G401.6 (cell line): ENCODE measurements at regions not wholly inside any gene's neighbourhood (a gene's known extent, or its start where the extent isn't known, plus 50 kb on each side); places are given as distances from the start of the nearest gene placed in this dataset.

Experiments
- FAIRE-seq: peaks from 2 replicates; lab custom pipeline; 2012; peaks lifted over from hg19 to GRCh38; lab: Jason Lieb, UNC

DNA sequence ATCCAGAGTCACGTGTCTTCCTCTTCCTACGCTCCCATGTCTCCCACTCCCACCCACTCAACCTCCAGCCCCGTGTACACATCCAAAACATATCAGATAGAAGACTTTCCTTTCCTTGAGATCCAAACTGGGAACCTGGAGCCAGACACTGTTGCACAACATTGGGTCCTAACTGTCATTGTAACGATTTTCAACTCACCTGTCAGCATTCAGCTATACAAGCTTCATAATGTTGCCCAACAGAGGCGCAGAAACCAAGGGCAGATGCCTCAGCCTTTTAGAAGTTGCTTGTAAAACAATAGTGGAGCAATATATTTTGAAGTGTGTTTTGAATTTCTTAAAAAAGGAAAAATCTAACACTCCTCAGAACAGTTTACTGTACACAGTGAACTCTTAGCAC is 84.9 kb upstream of the GLIS3 start:
- no peak for FAIRE-seq

DNA sequence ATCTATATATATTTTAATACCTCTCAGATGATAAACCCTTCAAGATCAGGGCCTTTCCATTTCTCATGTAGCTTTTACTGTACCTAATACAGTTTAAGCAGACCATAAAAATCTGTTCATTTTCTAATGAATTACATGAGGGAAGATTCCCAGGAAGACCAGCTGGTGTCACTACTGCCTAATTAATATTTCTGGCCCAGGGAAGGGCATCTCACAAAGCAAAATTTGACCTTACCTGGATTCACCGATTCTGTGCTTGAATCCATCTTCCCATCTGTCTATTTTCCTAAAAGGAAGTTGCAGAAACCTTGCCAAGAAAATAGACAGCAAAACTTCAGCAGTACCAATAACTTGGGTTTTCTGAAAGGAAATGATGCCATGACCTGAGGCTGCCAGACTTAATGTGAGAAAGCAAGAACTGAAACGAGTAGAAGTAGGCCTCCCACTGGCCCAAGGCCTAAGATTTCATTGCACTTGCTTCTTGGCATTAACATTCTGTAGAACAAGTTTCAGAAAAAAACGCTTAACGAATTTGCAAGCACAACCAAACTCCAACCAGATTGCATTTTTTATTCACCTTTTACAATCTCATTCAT is 83.0 kb upstream of the GLIS3 start:
- FAIRE-seq: peak; percentile 47

DNA sequence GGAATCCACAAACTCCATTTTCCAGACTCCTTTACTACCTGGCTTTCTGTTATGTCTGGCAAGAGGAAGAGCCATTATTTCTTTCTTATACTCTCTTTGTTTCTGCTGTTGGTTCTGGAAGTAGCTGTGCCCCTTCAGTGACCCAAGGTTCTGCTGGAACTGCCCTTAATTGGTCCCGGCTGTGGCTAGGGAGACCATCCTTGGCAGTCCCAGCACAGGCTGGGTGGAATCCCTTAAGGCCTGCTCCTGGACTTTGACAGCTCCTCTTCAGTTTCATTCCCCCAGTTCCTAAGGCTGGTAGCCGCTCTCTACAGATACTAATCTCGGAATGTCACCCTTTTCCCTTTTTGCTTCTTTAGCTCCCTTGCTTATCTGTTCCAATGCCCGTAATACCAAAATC is 81.9 kb upstream of the GLIS3 start:
- FAIRE-seq: no peak

DNA sequence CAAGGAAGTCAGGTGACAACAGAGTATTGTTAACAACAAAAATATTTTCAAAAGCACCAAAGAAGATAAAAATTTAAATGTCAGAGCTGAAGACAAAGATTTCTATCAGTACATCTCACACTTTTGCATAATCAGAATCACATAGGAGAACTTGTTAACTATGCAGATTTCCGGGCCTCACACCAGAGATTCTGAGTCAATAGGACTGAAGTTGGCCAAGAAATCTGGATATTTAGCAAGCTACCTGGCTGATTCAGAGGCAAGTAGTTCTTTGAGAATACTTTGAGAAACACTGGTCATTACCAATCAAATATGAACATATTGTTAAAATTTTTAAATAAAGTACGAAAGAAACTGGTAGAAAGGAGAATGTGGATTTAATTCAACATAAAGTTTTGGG is 80.5 kb upstream of the GLIS3 start:
- no peak for FAIRE-seq

DNA sequence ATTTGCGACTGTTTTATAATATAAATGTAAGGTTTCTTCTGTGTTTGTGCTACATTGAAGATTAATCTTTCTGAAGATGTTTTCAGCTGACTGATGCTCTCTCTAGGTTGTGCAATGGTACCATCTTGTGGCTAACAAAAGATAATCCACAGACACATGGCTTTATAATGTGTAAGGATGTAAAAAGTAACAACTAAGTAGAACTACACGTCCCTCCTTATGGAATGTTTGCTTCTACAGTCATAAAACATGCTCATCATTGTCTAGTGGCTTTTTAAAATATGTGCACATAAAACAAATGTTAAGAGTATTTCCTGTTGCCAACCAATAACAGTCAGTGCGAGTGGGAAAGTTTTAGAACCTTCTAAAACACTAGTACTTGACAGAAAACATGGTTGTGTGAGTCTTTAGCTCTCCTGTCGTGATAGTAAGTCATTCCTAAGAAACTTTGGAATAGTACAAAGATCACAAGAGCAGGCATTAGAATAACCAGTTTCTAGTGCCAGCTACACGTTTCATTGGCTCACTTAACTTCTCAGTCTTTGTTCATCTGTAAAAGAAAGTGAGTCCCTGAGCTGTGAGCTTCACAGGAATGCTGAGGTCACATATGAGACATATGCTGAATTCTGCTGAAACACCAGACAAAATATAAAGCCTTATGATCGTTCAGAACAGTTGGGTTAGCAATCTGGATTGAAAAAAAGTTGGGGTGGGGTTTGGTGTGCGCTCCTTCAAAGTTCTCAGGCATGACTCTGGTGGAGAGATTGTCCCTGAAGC is 75.7 kb upstream of the GLIS3 start:
- peak; percentile 90 for FAIRE-seq

DNA sequence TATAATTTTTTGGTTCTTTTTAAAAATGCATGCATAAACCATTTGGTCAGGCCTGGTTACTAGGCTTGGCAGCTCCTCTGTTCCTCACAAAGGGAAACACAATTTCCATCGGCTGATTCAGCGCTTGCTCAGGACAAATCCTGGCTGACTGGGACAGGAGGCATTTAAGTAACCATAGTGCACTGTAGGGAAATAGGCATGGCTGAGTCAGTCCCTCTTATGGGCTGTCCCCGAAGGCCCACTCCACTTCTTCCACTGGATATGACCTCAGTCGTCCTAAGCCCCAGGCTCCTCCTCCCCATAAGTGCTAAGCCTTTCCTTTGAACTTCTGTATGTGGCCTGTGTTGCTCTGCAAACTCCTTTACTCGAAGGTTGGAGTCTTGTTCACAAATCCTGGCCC is 71.2 kb upstream of the GLIS3 start:
- no peak for FAIRE-seq

DNA sequence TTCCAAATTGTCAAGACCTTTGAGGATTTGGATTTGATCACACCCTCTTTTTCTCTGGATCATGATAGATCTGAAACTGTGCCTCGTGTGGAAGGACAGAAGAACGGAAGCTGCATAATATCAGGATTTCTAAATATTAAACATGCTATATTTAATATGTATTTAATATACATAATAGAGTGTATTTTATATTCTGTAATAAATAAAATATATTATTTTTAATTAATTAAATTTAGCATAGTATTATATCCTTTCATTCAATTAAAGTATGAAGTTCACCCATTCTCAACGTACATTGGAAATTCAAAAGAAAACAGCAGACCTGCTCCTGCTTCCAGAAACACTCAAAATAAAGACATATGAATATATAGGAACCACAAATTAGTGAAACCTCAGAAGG is 70.6 kb upstream of the GLIS3 start:
- peak; percentile 83 for FAIRE-seq

DNA sequence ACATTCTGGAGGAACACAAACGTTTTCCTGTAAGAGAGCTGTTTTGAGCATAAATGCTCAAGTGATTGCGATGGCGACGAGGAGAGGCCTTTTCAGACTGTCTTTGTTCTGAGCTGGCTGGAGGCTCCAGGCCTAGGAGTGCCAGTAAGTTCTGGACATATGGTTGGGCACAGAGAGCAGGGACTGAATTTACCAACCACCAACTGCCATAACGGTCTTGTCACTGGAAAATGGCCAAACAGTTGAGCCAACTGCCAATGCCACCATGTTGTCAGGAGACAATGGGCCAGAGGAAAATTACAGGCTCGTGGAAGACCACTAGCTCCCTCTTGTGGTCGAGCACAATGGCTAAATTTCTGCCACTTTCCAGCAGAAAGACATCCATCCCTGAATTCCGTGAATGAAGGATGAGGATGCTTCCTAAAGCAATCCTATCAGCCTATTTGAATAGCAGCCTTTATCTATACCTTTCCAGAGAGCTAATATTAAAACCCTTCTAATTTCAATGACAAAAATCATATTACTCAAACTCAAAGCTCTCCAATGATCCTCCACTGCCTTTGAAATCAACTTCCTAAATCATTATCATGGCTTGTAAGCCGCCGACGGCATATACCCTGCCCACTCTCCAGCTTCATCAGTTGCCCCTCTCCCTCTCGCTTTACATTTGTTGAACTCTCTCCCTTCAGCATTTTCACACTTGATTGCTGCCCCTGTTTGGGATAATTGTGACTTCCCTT is 66.9 kb upstream of the GLIS3 start:
- peak; percentile 80 for FAIRE-seq

DNA sequence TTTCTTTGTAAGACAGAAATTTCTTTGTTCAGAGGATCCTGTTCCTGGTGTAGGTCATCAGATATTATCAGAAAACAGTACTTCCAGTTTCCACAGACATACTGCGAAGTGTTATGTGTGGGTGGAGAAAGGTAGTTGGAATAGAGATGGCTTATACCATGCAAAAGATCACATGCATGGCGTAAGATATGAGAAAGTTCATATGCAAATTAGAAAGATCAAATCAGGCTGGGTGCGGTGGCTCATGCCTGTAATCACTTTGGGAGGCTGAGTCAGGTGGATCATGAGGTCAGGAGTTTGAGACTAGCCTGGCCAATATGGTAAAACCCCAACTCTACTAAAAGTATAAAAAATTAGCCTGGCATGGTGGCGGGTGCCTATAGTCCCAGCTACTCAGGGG is 65.2 kb upstream of the GLIS3 start:
- no peak for FAIRE-seq

DNA sequence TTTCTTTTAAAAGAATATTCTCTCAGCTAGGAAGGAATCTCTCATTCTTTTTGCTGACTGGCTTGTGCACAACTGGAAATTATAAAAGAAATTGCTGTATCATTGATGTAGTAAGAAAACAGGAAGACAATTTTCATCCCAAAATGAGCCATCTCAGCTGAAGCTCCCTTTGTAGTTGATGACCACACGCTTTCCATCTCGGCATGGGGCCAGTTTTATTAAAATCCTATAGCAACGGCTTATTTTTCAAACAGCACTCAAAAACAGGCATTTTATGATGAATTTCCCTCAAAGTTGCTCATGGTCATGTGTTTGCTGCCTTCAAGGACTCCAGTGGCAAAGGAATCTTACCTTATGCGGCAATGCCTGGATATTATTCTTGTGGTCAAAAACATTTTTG is 62.4 kb upstream of the GLIS3 start:
- no peak for FAIRE-seq

DNA sequence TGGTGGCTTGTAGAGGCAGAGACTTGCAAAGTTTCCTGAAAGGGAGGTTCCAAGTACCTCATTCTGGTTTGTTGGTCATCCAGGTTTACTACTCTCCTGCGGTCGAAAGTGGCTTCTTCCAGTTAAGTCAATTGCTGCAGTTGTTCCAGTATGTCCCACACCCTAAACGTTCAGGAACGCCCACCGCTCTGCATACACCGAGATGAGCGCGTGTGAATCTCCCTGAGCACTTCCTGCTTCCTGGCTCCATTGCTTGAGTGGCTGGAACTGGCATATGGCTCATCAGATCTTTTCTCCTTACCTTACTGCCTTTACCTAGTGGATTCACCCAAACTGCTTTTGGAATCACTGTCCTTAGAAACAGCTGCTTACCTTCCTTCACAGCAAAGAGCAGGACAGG is 59.1 kb upstream of the GLIS3 start:
- FAIRE-seq: no peak

DNA sequence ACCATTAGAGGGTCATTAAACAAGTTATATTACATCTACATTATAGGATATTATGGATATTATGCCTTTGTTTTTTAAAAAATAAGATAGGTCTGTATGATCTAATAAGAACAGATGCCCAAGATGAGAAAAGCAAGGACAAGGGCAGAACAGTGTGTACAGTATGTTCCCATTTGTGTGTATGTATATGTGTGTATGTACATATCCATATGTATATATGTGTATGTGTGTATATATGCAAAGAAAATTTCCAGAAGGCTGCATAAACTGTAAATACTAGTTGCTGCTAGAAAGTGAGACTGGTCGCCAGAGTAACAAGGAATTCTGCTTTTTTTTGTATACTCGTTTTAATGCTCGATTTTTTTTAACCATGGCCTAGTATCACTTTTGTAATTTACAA is 58.1 kb upstream of the GLIS3 start:
- FAIRE-seq: no peak

DNA sequence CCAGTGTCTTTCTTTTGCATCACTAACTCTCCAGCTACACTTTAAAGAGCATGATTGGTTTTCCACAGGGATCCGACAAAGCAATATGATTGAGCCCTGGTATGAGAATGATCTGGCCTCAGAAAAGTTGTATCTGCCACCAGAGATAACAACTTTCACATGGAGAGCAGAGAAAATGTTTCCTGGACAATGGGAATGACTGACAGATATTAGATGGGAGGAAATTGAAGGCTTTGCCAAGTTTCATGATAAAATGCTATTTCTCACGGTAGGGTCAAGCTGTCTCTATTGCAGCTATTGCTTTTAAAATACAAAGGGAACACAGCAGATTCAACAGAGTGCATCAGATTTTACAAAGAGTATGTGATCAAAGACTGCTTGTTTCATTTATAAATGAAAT is 56.4 kb upstream of the GLIS3 start:
- no peak for FAIRE-seq

DNA sequence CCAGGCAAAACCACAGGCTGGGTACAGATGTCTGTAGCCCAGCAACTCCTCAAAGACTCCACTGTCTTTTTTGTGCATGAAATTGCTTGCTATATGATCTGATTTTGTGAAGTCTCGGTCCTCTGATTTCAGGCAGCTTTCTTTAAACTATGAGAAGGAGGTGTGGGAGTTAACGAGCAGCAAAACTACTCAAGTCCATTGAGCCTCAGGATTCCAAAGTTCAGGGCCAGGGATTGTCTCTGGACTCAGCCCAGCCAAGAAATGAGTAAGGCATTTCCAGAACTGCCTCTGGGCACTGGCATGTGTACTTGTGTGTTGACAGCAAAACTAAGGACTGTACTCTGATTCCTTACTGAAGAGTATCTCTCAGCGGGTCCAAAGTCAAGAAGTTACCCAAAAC is 53.4 kb upstream of the GLIS3 start:
- no peak for FAIRE-seq

DNA sequence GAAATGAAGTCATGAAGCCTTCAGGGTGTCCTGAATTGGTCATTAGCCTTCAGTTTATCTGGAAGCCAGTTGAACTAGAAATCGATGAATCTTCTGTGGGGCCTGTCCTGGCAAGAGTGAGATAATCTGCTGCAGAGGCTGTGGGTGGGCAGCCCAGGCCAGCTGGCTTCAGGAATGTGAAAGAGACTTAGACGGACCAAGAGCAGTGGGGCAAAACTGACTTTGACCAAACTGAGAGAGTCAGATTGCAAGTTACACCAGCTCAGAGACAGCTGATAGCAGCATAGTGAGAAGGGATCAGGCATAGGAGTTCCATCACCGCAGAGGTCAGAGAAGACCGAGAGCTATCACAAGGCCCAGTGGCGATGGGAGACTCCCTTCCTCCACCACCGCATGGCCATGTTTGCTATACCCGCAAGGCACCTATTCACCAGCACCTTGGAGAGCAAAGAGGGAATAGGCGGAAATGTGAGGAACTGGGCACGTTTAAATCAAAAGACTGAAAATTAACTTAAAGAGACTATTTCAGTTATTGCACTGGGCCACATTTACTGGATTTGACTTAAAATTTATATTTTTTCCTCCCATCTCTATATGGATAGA is 50.0 kb upstream of the GLIS3 start:
- FAIRE-seq: no peak
